ENCODE measurements at regions not wholly inside any gene's neighbourhood (a gene's known extent, or its start where the extent isn't known, plus 50 kb on each side); places are given as distances from the start of the nearest gene placed in this dataset.
"Not testable (repeated sequence)": the region's sequence is repeated elsewhere in the genome, so short reads cannot be mapped to it uniquely, and the experiment has no call there.

- not testable (repeated sequence) for H3K27ac ChIP-seq (ENCODE audit: low read depth in 2 of 2, low read length in 2 of 2); H3K4me1 ChIP-seq (ENCODE audit: control insufficient read depth in 2 of 2, insufficient read depth in 2 of 2, low read length in 2 of 2); H3K27me3 ChIP-seq (ENCODE audit: control insufficient read depth in 2 of 2, insufficient read depth in 2 of 2, low read length in 2 of 2); H3K9me3 ChIP-seq (ENCODE audit: control insufficient read depth in 2 of 2, low read length in 2 of 2); H3K9ac ChIP-seq (ENCODE audit: low read depth in 1 of 2, low read length in 2 of 2); H3K36me3 ChIP-seq (ENCODE audit: control insufficient read depth in 2 of 2, insufficient read depth in 2 of 2, low read length in 2 of 2); H3K4me3 ChIP-seq (ENCODE audit: low read length in 2 of 2)
Observed at GRCh38 chr1:121050097-121050496, 134.0 kb downstream of the FAM72B start.

GRCh38 chr1:121051161-121051790 is 132.9 kb downstream of the FAM72B start:
- H3K27ac ChIP-seq (ENCODE audit: low read depth in 2 of 2, low read length in 2 of 2); H3K36me3 ChIP-seq (ENCODE audit: control insufficient read depth in 2 of 2, insufficient read depth in 2 of 2, low read length in 2 of 2); H3K4me1 ChIP-seq (ENCODE audit: control insufficient read depth in 2 of 2, insufficient read depth in 2 of 2, low read length in 2 of 2); H3K4me3 ChIP-seq (ENCODE audit: low read length in 2 of 2); H3K9ac ChIP-seq (ENCODE audit: low read depth in 1 of 2, low read length in 2 of 2); H3K9me3 ChIP-seq (ENCODE audit: control insufficient read depth in 2 of 2, low read length in 2 of 2); H3K27me3 ChIP-seq (ENCODE audit: control insufficient read depth in 2 of 2, insufficient read depth in 2 of 2, low read length in 2 of 2): not testable (repeated sequence)

GRCh38 chr1:121052081-121052660 is 132.0 kb downstream of the FAM72B start:
- H3K27ac ChIP-seq (ENCODE audit: low read depth in 2 of 2, low read length in 2 of 2); H3K9me3 ChIP-seq (ENCODE audit: control insufficient read depth in 2 of 2, low read length in 2 of 2); H3K27me3 ChIP-seq (ENCODE audit: control insufficient read depth in 2 of 2, insufficient read depth in 2 of 2, low read length in 2 of 2); H3K4me1 ChIP-seq (ENCODE audit: control insufficient read depth in 2 of 2, insufficient read depth in 2 of 2, low read length in 2 of 2); H3K9ac ChIP-seq (ENCODE audit: low read depth in 1 of 2, low read length in 2 of 2); H3K36me3 ChIP-seq (ENCODE audit: control insufficient read depth in 2 of 2, insufficient read depth in 2 of 2, low read length in 2 of 2); H3K4me3 ChIP-seq (ENCODE audit: low read length in 2 of 2): not testable (repeated sequence)

GRCh38 chr1:121054928-121055327 is 129.2 kb downstream of the FAM72B start:
- not testable (repeated sequence) for H3K4me1 ChIP-seq (ENCODE audit: control insufficient read depth in 2 of 2, insufficient read depth in 2 of 2, low read length in 2 of 2); H3K4me3 ChIP-seq (ENCODE audit: low read length in 2 of 2); H3K9ac ChIP-seq (ENCODE audit: low read depth in 1 of 2, low read length in 2 of 2); H3K9me3 ChIP-seq (ENCODE audit: control insufficient read depth in 2 of 2, low read length in 2 of 2); H3K27me3 ChIP-seq (ENCODE audit: control insufficient read depth in 2 of 2, insufficient read depth in 2 of 2, low read length in 2 of 2); H3K27ac ChIP-seq (ENCODE audit: low read depth in 2 of 2, low read length in 2 of 2); H3K36me3 ChIP-seq (ENCODE audit: control insufficient read depth in 2 of 2, insufficient read depth in 2 of 2, low read length in 2 of 2)

DNA sequence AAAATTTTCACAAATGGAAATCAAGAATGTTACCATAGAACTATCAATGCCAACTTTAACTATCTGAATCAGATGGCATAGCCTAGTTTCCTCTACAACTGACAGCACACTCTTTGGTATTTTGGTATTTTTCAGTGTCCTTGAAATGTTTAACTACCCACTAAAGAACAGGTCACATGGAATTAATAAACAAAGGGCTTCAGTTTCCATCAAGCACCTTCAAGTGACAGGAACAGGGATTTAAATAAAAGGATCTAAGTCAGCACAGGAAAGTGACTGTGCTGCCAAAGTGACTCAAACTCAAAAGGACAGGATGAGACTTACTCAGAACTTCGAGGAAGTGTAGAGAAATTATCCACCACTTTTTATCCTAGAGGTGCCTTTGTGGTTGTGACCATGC is 117.2 kb downstream of the FAM72B start:
- not testable (repeated sequence) for H3K27me3 ChIP-seq (ENCODE audit: control insufficient read depth in 2 of 2, insufficient read depth in 2 of 2, low read length in 2 of 2); H3K9me3 ChIP-seq (ENCODE audit: control insufficient read depth in 2 of 2, low read length in 2 of 2); H3K9ac ChIP-seq (ENCODE audit: low read depth in 1 of 2, low read length in 2 of 2); H3K4me3 ChIP-seq (ENCODE audit: low read length in 2 of 2); H3K36me3 ChIP-seq (ENCODE audit: control insufficient read depth in 2 of 2, insufficient read depth in 2 of 2, low read length in 2 of 2); H3K27ac ChIP-seq (ENCODE audit: low read depth in 2 of 2, low read length in 2 of 2); H3K4me1 ChIP-seq (ENCODE audit: control insufficient read depth in 2 of 2, insufficient read depth in 2 of 2, low read length in 2 of 2)

DNA sequence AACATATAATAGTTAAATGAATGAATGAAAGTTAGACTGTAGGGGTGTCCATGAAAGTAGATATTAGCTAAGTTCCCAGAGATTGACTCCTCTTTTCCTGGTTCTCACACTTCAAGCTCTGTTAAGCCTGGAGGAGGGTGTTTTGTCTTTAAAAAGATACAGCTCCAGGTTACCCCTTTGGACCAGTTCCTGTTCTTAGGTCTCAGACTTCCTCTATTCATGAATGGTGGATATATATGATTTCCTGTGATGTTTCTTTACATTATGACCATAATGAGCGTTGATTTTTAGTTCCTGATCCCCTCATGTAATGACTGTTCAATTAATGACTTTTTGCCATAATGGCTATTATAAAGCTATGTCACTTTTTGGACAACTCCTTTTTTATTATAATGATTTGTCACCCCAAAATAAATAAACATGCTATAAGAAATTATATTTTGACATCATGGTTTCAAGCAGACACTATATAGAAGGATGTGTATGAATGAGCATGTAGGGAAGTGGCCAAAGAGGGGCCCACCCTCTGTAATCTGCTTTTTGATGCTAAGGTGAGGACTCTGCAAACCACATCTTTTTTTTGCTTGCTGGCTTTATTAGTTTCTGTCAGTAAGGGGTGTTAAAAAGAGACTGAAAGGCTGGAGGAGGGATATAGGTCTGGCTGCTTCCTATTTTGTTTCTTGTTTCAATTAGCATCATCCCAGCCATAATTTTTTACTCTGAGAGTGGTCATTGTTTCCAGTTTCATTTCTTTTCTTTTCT is 115.2 kb downstream of the FAM72B start:
- H3K36me3 ChIP-seq (ENCODE audit: control insufficient read depth in 2 of 2, insufficient read depth in 2 of 2, low read length in 2 of 2); H3K4me3 ChIP-seq (ENCODE audit: low read length in 2 of 2); H3K27me3 ChIP-seq (ENCODE audit: control insufficient read depth in 2 of 2, insufficient read depth in 2 of 2, low read length in 2 of 2); H3K9ac ChIP-seq (ENCODE audit: low read depth in 1 of 2, low read length in 2 of 2); H3K9me3 ChIP-seq (ENCODE audit: control insufficient read depth in 2 of 2, low read length in 2 of 2); H3K4me1 ChIP-seq (ENCODE audit: control insufficient read depth in 2 of 2, insufficient read depth in 2 of 2, low read length in 2 of 2); H3K27ac ChIP-seq (ENCODE audit: low read depth in 2 of 2, low read length in 2 of 2): not testable (repeated sequence)

DNA sequence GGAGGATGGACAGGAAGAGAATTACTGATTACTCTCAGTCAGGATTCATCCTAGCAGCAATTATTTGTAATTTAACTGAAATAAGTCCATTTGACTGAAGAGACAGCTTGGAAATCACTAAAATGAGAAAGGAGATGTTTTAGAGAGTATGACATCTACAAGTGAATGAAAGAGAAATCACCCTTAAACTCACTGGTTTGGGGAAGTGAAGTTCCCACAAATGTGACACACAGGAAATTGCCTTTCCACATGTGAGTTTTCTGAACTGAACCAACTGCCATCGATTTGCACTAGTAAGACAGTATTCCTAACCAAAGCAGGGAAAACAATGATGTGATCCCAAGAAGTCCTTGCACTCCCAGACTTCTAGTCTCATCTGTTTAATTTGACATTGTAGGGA is 110.3 kb downstream of the FAM72B start:
- H3K4me3 ChIP-seq (ENCODE audit: low read length in 2 of 2); H3K4me1 ChIP-seq (ENCODE audit: control insufficient read depth in 2 of 2, insufficient read depth in 2 of 2, low read length in 2 of 2); H3K27ac ChIP-seq (ENCODE audit: low read depth in 2 of 2, low read length in 2 of 2); H3K9ac ChIP-seq (ENCODE audit: low read depth in 1 of 2, low read length in 2 of 2); H3K27me3 ChIP-seq (ENCODE audit: control insufficient read depth in 2 of 2, insufficient read depth in 2 of 2, low read length in 2 of 2); H3K9me3 ChIP-seq (ENCODE audit: control insufficient read depth in 2 of 2, low read length in 2 of 2); H3K36me3 ChIP-seq (ENCODE audit: control insufficient read depth in 2 of 2, insufficient read depth in 2 of 2, low read length in 2 of 2): not testable (repeated sequence)

DNA sequence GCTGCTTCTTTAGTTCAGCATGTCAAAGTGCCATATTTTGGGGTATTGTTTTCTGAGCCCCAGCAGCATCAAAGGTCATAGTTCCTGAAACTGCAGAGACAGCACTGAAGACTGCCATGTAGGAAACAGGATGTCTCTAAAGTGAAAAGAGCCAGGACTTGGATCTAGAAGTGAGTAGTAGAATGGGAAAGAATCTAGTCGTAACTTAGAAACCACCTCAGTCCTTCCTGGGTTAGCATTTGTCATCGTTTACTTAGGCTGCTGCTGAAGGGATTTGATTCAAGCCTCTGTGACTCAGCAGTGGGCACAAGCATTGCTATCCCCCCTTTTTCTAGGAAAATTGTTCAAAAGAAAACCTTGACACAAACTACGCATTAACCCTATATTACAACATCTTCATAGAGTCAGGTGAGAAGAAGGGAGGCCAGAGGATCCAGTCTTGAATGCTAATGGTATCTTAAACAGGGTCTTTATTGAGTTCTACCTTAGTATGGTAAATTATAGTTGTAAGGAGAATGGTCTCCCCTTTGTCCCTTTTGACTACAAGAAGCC is 108.8 kb downstream of the FAM72B start:
- not testable (repeated sequence) for H3K4me1 ChIP-seq (ENCODE audit: control insufficient read depth in 2 of 2, insufficient read depth in 2 of 2, low read length in 2 of 2); H3K27me3 ChIP-seq (ENCODE audit: control insufficient read depth in 2 of 2, insufficient read depth in 2 of 2, low read length in 2 of 2); H3K36me3 ChIP-seq (ENCODE audit: control insufficient read depth in 2 of 2, insufficient read depth in 2 of 2, low read length in 2 of 2); H3K9me3 ChIP-seq (ENCODE audit: control insufficient read depth in 2 of 2, low read length in 2 of 2); H3K4me3 ChIP-seq (ENCODE audit: low read length in 2 of 2); H3K27ac ChIP-seq (ENCODE audit: low read depth in 2 of 2, low read length in 2 of 2); H3K9ac ChIP-seq (ENCODE audit: low read depth in 1 of 2, low read length in 2 of 2)

DNA sequence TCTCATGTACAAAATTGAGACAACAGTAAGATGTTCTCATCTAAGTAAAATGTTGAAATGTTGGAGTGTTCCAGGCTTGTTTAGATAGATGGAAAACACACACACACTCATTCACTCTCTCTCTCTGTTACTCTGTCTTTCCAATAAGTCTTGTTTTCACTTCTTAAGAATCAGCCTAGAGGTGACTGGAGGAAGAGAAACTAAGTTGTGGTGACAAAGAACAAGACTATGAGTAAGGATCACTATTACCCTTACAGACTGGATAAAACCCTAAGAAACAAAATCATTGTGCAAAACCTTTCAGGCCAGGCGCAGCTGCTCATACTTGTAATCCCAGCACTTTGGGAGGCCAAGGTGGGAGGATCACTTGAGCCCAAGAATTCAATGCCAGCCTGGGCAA is 107.5 kb downstream of the FAM72B start:
- not testable (repeated sequence) for H3K27me3 ChIP-seq (ENCODE audit: control insufficient read depth in 2 of 2, insufficient read depth in 2 of 2, low read length in 2 of 2); H3K4me1 ChIP-seq (ENCODE audit: control insufficient read depth in 2 of 2, insufficient read depth in 2 of 2, low read length in 2 of 2); H3K4me3 ChIP-seq (ENCODE audit: low read length in 2 of 2); H3K9ac ChIP-seq (ENCODE audit: low read depth in 1 of 2, low read length in 2 of 2); H3K36me3 ChIP-seq (ENCODE audit: control insufficient read depth in 2 of 2, insufficient read depth in 2 of 2, low read length in 2 of 2); H3K27ac ChIP-seq (ENCODE audit: low read depth in 2 of 2, low read length in 2 of 2); H3K9me3 ChIP-seq (ENCODE audit: control insufficient read depth in 2 of 2, low read length in 2 of 2)

DNA sequence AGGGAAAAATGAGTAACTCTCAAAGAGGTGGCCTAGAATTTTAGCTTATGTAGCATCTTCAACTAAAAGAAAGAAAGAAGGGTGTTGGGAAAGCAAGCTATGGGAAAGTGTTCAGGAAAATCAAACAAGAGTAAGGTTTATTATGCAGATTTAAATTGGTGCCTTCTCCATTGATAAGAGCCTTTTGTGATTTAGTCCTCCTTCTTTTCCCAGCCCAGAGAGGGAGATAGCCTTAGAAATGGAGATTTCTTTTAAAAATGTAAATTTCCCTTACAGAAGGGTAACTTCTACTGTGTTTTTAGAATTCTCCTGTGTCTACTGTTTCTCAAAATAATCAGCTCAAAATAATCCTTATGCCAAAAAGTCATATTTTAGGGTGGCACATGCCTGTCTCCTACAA is 104.5 kb downstream of the FAM72B start:
- not testable (repeated sequence) for H3K36me3 ChIP-seq (ENCODE audit: control insufficient read depth in 2 of 2, insufficient read depth in 2 of 2, low read length in 2 of 2); H3K9me3 ChIP-seq (ENCODE audit: control insufficient read depth in 2 of 2, low read length in 2 of 2); H3K4me3 ChIP-seq (ENCODE audit: low read length in 2 of 2); H3K27ac ChIP-seq (ENCODE audit: low read depth in 2 of 2, low read length in 2 of 2); H3K27me3 ChIP-seq (ENCODE audit: control insufficient read depth in 2 of 2, insufficient read depth in 2 of 2, low read length in 2 of 2); H3K4me1 ChIP-seq (ENCODE audit: control insufficient read depth in 2 of 2, insufficient read depth in 2 of 2, low read length in 2 of 2); H3K9ac ChIP-seq (ENCODE audit: low read depth in 1 of 2, low read length in 2 of 2)

Data from mucosa of rectum (tissue), 2 donors.